ENCODE measurements at regions not wholly inside any gene's neighbourhood (a gene's known extent, or its start where the extent isn't known, plus 50 kb on each side); places are given as distances from the start of the nearest gene placed in this dataset.

DNA sequence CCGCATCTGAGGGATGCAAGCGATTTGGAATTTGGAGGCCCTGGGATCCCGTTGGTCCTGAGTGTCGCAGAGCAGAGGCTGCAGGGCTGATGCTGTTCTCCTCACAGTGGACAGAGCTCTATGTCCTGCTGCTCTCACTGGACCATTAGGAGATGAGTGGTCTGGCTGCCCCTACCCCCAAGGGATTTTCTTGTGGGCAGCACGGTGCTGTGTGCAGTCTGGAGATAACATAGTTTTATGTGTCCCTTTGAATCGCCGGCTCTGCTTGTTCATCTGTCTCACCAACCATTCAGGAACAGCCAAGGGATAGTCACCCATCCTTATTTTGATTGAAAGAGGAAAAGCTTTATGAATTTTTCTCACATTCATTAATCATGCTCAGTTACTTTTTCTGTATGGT is 49.9 kb downstream of the CHRM3 start:
- no peak for DNase-seq

DNA sequence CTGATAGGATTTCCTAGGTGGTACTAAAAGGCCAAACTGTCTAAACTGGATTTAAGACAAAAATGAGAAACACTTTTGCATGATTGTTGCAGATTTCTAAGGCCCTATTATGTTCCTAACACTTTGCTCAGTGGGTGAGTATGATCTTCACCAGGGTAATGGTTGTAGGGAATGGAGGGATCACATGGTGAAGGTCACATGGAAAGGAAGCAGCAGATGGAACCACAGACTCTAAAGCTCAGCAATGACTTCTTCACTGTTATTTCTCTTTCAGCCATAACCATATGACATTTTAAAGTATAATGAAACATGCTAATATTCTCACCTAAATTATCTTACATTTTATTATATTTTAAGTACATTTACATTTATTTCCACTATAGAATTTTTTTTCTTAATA is 51.5 kb downstream of the CHRM3 start:
- DNase-seq: no peak

DNA sequence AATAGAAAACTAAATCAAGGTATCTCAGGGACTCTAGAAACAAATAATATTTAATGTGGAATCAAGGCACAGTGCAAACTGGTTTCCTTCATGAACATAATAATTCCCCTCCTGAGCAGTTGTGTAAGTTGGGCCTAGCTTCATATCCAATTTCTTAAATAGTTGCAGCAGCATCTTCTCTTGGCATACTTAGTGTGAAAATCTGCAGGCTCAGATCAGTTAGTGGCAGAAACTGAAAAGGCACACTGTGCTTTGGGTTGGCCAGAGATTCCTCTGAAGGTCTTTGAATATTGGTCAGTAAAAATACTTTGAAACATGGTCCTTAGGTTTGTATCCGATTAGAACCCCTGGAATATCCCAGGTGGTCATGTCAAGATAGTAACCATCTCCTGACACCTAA is 52.5 kb downstream of the CHRM3 start:
- DNase-seq: no peak

DNA sequence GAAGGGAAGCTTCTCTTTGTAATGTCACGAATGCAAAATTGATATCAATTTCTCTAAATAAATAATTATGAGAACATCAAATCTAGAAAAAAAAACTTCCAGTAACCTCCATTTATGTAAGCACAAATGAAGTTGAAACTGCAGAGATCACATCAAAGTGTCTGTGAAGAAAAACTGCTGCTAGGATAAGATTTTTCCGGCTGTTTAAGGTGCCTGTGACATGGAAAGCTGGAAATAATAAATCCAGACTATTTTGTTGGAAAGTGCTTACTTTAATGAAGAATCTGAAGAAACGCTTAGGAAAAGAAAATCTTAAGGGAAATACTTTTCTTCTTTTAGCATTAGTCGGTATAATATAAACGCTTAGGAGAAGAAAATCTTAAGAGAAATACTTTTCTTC is 57.0 kb downstream of the CHRM3 start:
- DNase-seq: no peak

DNA sequence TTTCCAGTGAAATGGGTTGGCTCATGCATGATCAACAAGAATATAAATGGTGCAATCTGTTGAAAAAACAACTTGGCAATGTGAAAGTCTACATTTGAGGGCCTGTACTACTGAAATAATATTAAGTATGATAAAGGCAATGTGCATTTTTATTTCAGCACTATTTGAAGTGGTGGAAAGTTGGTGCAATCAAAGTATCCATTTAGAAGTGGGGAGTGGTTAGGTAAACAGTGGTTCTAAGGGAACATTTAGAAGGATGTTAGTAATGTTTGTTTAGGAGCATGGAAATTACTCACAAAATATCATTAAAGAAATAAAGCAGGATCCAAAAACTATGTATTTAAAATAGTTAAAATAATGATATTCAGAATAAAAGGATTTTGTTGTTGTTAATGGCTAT is 60.2 kb downstream of the CHRM3 start:
- no peak for DNase-seq

DNA sequence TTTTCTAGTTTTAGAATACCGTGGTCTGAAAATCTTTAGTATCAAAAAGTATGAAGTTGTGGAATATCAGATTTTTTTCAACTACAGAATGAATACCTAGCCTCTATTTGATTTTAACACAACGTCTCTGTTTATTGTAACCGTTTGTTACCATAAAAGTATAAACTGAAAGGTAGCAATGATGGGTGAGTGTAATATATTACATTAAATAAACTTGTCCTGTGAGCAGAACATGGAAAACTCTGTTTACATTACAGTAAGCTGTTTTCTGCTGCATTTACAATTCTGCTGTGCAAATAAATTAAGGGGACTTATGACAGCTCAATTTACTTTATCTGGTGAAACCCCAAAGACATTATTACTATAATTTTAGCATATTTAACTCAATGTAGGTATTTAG is 62.5 kb downstream of the CHRM3 start:
- no peak for DNase-seq

DNA sequence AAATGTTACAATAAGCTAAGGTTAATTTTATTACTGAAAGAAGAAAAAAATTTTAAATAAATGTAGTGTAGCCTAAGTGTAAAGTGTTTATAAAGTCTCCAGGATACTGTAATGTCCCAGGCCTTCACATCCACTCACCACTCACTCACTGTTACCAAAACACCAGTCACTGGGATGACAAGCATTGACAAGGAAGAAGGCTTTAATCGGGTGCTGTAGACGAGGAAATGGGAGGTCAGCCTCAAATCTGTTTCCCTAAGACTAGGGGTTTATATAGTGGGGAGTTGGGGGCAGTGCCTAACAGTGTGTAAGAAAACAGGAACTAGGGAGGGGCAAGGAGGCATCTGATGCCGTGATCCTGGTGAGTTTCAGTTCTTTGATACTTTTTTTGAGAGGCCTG is 69.4 kb downstream of the CHRM3 start:
- DNase-seq: no peak

DNA sequence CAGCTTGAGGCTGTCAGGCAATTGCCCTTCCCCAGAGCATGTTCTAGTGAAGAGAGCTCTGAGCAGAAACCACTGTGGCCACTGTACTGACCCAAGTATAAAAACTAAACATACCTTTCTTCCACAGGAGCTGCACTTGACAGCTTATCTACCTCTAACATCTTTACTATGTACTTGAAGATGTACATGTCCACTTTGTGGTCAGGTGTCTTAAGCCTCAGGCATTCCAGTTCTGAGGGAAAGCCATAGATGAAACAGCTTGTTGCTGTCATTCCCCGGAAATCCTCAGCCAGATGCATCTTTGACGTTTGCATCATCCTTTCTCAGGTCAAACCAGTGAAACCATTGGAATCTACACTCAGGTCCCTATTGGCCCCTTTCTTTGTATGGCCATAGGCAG is 70.4 kb downstream of the CHRM3 start:
- DNase-seq: no peak

DNA sequence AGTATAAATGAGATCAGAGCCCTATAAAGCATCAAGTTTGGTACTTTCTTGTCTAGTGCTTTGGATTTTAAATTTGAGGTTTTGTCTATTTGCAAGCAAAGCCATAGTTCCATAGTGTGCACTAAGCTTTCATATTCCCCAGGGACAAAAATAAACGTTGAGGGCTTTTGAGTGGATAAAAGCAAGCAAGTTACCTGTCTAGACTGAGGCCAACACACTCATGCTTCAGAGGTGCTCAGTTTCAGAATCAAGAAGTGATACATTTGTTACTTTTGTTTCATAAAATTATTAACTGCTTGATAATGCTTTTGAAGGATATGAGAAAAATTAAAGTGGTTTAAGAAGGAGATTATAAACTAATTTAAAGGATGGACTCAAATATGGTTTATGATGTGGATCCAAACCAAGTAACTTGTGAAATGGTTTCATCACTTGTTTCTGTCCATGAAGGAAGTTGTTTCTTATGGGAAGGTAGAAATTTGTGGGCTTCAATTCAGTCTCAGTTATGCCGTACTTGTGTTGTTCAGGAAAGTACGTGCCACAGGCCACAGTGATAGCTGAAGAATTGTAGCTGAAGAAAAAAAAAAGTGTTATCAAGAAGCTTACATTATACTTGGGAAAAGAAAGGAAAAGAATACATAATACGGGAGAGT is 71.2 kb downstream of the CHRM3 start:
- no peak for DNase-seq

DNA sequence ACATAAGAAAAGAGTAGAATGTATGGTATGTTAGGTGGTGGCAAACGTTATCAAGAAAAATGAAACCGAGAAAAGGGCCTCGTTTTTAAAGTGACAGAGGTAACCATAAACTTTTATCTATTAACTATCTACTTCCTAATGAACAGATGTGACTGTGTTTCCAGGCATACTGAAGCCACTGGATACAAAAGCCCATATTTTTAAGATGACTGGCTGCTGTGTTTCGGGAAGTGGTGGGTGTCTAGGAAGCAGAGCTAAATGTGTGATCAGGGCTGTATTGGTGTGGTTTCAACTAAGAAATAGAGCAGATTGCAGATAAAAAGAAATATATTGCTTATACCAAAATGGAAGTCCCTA is 71.8 kb downstream of the CHRM3 start:
- no peak for DNase-seq

DNA sequence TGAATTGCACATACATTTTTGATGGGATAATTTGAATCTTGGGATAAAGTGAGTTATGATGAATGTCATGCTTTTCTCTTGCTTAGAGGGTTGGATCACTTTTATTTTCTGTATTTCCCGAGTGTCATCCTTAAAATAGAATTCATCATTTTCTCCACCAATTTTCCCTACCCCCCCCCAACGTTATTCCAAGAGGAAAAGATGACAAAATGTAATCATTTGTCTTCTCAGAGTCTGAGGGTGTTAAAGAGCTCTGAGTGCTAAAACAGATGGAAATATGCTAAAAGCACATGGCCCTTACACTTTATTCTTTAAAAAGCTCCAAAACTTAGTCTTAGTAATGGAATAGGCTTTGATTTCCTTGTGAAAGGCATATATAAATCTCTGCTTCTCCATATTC is 81.4 kb downstream of the CHRM3 start:
- DNase-seq: no peak

DNA sequence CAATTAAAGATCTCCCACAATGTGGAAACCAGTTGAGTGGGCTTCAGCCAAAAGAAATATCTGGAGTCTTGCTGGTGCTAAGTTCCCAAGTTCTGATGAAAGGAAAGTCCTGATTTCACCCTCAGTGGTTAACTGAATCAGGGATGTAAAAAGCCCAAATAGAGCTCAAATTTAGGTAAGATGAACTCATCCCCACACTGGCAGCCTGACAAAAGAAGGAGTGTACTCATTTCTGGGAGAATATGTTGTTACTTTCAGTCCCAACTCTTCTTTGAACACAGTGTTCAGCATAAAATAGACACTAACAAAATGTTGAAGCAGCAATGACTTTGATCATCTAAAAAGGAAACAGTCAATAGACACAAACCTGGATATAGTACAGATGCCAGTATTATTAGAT is 91.7 kb downstream of the CHRM3 start:
- peak; percentile 8 for DNase-seq

DNA sequence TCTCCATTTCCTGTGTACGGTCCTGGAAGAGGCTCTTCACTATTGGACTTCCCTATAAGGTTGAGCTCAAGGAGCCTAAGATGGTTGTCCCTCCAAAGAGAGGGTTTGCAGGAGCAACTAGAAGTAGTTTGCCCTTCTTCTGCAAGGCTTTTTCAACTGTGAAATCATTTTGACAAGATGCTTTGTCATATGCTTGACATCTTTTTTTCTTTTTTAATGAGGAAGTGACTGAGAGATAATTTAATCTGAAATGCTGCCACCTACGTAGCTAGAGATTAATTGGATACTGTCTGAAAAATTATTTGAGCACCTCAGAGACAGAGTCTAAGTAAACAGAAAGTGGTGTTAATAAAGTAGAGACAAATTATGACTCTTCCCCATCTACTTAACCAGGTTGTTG is 97.0 kb downstream of the CHRM3 start:
- no peak for DNase-seq

DNA sequence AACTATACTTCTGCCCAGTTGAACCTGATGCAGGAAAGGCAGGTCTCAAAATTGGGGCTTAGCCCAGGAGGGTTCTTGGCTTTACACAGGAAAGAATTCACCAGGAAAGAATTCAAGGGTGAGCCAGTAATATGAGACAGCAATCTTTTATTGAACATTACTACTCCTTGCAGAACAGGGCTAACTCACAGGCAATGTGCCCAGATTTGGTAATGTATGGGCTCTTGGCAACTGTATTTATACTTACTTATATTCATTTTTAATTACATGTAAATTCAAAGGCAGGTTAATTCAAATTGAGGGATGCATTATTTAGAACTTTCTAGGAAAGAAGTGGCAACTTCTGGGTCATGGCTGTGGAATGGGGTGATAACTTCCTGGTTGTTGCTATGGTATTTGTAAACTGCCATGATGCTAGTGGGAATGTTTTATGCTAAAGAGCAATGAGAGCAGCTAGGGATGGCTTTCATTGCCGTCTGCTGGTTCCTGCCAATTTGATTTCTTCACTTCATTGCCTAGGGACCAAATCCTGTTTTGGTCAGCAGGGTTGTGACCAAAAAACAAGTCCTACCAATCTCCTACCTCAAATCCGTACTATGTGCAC is 107.5 kb downstream of the CHRM3 start:
- no peak for DNase-seq

DNA sequence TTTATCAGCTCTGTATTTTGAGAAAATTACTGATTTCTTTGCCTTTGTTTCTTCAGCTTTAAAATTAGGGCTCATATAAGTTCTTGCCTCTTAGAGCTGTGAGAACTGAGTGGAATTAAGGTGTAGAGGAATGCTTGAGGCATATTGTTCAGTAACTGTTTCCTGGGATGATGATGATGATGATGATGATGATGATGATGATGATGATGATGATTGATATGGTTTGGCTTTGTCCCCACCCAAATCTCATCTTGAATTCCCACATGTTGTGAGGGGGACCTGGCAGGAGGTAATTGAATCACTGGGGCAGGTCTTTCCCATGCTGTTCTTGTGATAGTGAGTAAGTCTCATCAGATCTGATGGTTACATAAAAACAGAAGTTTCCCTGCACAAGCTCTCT is 118.7 kb downstream of the CHRM3 start:
- DNase-seq: no peak

DNA sequence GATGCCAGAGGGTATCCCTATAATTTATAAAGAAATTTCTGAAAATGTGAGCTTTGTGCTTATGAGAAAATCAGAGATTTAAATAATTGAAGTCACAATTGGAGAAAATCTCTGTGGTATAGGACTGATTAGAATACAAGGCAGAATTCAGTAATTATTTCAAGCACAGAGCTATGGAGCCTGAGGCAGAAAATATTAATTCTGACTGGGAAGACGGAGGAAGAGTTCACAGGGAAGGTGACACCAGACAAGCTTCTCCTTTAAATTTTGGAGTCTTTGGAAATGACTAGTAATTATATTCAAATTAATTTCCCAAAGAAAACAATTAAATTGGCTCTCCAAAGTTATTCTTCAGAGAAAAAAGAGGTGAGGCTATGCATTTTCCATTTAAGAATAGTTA is 121.5 kb downstream of the CHRM3 start:
- no peak for DNase-seq

DNA sequence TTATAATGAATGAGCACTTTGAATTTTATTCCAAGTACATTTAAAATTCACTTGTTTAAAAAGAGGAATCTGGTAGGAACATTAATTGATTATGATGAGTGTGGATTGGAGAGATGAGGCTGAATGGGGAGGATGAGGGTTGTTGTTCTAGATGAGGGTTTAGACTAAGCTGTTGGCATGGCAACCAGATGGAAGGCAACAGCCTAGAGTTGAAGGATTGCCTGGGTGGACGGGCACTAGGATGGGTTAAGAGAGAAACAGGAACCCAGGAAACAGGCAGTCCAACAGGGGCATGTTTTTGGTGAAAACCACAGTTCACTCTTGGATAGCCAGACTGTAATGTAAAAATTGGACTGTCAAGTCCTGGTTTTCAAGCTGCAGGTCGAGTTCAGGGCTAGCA is 125.5 kb downstream of the CHRM3 start:
- DNase-seq: no peak

DNA sequence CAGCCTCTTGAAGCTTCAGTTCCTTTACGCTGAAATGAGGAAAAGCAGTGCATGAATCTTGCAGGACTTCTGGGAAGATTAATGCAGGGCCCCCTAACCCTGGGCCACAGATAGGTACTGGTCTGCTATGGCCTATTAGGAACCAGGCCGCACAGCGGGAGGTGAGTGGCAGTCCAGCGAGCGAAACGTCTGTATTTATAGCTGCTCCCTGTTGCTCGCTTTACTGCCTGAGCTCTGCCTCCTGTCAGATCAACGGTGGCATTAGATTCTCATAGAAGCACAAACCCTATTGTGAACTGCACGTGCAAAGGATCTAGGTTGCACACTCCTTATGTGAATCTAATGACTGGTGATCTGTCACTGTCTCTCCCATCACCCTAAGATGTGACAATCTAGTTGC is 130.2 kb downstream of the CHRM3 start:
- no peak for DNase-seq

DNA sequence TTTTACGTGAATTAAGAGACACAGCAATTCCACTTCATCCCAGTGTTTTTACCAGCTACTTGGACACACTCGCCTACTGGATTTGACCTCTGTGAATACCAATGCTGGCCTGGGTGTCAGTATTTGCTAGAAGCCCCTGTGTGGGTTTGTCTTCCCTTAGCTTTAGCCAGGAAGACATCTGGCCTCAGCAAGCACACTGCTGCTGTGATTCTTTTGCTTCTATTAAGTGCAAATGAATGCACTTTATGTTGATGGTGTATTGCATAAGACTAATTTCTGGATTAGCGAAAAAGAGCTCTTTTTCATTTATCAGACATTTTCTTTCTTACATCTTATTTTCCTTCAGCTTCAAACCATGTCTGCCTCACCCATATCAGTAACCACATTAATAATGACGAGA is 140.0 kb downstream of the CHRM3 start:
- no peak for DNase-seq

DNA sequence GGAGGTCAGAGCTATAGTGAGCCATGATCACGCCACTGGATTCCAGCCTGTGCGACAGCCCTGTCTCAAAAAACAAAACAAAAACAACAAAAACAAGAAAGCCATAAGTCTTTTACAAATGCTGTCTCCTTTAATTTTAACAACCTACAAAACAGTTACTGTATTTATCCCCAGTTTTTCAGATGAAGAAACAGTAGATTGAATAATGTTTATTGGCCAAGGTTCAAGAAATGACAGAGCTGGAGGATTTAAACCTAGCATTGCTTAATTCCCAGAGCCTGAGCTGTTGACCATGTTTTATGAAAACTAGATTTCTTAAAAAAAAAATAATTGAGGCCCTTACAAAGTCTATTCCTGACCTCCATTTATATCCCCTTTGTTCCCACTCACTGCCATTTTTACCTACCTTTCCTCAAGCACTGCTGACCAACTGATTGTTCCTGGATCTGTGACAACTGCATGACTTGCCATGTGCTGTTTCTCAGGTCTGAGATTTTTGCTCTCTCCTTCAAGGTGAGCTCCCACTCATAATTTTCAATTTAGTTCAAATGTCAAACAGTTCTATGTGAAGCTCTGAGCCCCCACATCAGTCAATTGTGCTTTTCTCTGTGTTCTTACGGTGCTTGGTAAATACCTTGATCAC is 140.8 kb downstream of the CHRM3 start:
- no peak for DNase-seq

DNA sequence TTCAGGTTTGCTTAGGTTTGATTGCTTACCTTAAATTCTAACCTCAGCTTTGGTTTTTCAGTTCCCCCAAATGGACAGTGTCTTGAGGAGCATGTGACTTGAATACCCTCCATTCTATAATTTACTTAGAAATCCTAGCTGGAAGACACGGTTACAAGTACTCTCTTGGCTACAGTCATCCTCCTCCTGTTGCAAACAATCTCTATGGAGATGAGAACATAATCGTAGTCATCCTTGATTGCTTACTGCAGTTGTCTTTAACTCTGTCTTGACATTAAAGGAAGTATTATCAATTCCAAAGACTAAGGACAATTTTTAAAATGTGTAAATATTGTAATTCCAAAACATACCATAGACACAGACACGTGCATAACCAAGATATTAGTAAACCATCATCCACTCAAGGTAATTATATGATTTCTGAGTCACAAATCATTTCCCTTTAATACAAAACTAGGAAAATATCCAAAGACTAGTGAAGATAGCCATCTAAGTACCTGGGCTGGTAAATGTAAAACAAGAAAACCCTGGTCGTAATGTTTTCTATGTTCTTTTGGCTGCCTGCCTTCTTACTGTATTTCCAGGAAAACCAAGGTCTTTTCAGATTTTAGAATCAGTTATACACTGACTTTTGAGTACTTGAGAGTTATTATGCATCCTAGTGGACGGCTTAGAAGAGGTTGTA is 149.9 kb downstream of the CHRM3 start:
- DNase-seq: no peak

DNA sequence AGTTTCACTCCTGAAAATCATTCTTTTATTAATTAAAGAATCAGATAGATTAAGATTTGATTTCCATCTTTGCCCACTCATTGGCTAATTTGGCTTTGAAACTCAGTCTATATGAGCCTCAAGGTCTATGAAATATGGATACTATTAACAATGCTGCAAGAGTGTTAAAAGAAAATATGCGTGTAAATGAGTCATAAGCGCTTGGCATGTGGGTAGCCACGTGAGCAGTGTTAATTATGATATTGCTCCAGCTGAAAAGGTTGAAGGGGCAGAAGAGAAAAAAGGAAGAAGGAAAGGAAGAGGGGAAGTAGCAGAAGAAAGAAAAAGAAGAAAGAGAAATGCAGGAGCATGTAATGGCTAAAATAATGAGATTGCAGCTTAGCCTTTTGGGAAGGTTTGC is 151.4 kb downstream of the CHRM3 start:
- no peak for DNase-seq

DNA sequence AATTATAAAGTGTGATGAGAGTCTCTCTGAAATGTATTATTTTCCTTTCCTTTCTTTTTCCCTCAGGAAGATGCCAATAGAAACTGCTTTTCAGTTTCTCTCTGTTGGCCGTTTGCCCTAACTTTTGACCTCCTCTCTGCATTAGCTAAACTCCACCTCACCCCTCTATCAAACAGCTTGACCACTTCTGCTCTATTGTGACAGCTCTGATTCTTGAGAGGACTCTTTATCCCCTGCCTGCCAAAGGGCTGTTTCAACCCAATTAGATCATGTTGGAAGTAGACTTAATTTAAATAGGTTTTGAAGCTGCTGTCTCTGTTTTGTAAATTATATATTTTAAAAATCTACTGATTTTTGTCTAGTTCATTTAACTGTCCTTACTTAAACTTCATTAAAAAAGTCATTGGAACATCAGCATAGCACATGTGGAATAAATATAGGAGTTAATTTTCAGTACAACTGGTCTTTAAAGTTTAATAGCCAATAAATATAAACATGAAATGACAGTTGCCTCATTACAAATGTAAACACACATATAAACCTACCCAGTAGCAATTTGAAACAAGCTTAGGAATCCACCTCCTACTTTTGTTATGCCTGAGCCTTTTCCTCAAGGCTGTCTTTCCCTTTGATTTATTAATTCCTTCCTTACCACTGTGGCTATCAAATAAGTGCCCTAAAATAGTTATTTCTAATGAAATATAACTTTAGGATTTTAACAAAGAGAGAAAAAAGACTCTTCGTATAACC is 152.0 kb downstream of the CHRM3 start:
- DNase-seq: no peak
